Ascending aorta (tissue), 2 donors: ENCODE measurements at regions not wholly inside any gene's neighbourhood (a gene's known extent, or its start where the extent isn't known, plus 50 kb on each side); places are given as distances from the start of the nearest gene placed in this dataset.

ENCODE experiments used
- DNase-seq, 2 donors: peaks; one replicate each; pipeline ENCODE4 v3.0.0-alpha.2; 2019; ENCODE audit warnings: low spot score in 2 of 2
- H3K27ac ChIP-seq, 2 donors: fragments of 200-600 bp; sonication (generic); one replicate each; pipeline ENCODE4 v1.5.1; 2016 to 2017; ENCODE audit warnings: mild to moderate bottlenecking in 1 of 2
- H3K27me3 ChIP-seq: fragments of 200-600 bp; sonication (generic); one replicate; pipeline ENCODE4 v1.5.1; 2017
- H3K36me3 ChIP-seq, 2 donors: fragments of 200-600 bp; sonication (generic); one replicate each; pipeline ENCODE4 v1.5.1; 2016
- H3K4me1 ChIP-seq, 2 donors: fragments of 200-600 bp; sonication (generic); one replicate each; pipeline ENCODE4 v1.5.1; 2016 to 2017; ENCODE audit warnings: mild to moderate bottlenecking in 1 of 2
- H3K4me3 ChIP-seq, 2 donors: fragments of 200-600 bp; sonication (generic); one replicate each; pipeline ENCODE4 v1.5.1; 2016 to 2017; ENCODE audit warnings: mild to moderate bottlenecking in 1 of 2
- H3K9me3 ChIP-seq, 2 donors: fragments of 200-600 bp; sonication (generic); one replicate each; pipeline ENCODE4 v1.5.1; 2016
- CTCF ChIP-seq, 3 experiments: fragments of 200-600 bp in 2 of 3; fragments of 450-650 bp in 1 of 3; sonication (generic) in 2 of 3; IDR thresholded peaks; one replicate each; pipeline ENCODE4 v1.5.1; 2016 to 2019; ENCODE audit warnings: antibody characterized with exemption in 3 of 3, mild to moderate bottlenecking in 1 of 3, moderate library complexity in 1 of 3
- intact Hi-C: fragments of 100-400 bp; cut with DNase I; formaldehyde crosslinking; loops from one replicate; pipeline ENCODE4 v1.15.1; 2023

- Histone ChIP-seq H3K9me3 (peaks cover 0 to 20% of the 10 kb centered on the region in 2 donors), H3K36me3 (no peaks in the 10 kb centered on the region), H3K27me3 (no peaks in the 10 kb centered on the region), H3K4me1 (no peaks in the 10 kb centered on the region), H3K4me3 (no peak overlapping the region), H3K27ac (no peak overlapping the region)
- intact Hi-C loops, result no loop called here
- no peak for DNase-seq
- no peak for TF ChIP-seq CTCF (IDR thresholded peaks at IDR 0.05)
Observed at GRCh38 chr3:13159890-13160289, 86.7 kb upstream of the IQSEC1 start.

- no peak for DNase-seq
- intact Hi-C loops, result no loop called here
- TF ChIP-seq CTCF (IDR thresholded peaks at IDR 0.05), result no peak
- H3K4me1 ChIP-seq, result no peaks in the 10 kb centered on the region
- H3K9me3 ChIP-seq, result peaks cover 0 to 23% of the 10 kb centered on the region in 2 donors
- H3K36me3 ChIP-seq, result no peaks in the 10 kb centered on the region
- H3K27me3 ChIP-seq, result no peaks in the 10 kb centered on the region
- no peak overlapping the region for H3K27ac ChIP-seq
- H3K4me3 ChIP-seq, result no peak overlapping the region
Observed at GRCh38 chr3:13158871-13159270, 85.6 kb upstream of the IQSEC1 start.

- intact Hi-C loops, result no loop called here
- no peak for TF ChIP-seq CTCF (IDR thresholded peaks at IDR 0.05)
- no peaks in the 10 kb centered on the region for H3K27me3 ChIP-seq
- no peak overlapping the region for H3K27ac ChIP-seq
- no peaks in the 10 kb centered on the region for H3K4me1 ChIP-seq
- H3K9me3 ChIP-seq, result peaks cover 0 to 23% of the 10 kb centered on the region in 2 donors
- no peak for DNase-seq
- H3K4me3 ChIP-seq, result no peak overlapping the region
- H3K36me3 ChIP-seq, result no peaks in the 10 kb centered on the region
Observed at GRCh38 chr3:13158408-13158807, 85.2 kb upstream of the IQSEC1 start.

- Histone ChIP-seq H3K9me3 (peaks cover 0 to 23% of the 10 kb centered on the region in 2 donors), H3K27me3 (no peaks in the 10 kb centered on the region), H3K27ac (no peak overlapping the region), H3K4me3 (no peak overlapping the region), H3K36me3 (no peaks in the 10 kb centered on the region), H3K4me1 (no peaks in the 10 kb centered on the region)
- intact Hi-C loops, result no loop called here
- no peak for DNase-seq
- TF ChIP-seq CTCF (IDR thresholded peaks at IDR 0.05), result no peak
Observed at GRCh38 chr3:13157986-13158385, 84.8 kb upstream of the IQSEC1 start.

- no peak for DNase-seq
- Histone ChIP-seq H3K36me3 (no peaks in the 10 kb centered on the region), H3K4me1 (no peaks in the 10 kb centered on the region), H3K27ac (no peak overlapping the region), H3K4me3 (no peak overlapping the region), H3K27me3 (no peaks in the 10 kb centered on the region), H3K9me3 (peaks cover 0 to 23% of the 10 kb centered on the region in 2 donors)
- TF ChIP-seq CTCF (IDR thresholded peaks at IDR 0.05), result no peak
- intact Hi-C loops, result no loop called here
Observed at GRCh38 chr3:13152826-13153710, 79.8 kb upstream of the IQSEC1 start.
